ENCODE measurements at regions not wholly inside any gene's neighbourhood (a gene's known extent, or its start where the extent isn't known, plus 50 kb on each side); places are given as distances from the start of the nearest gene placed in this dataset.

DNA sequence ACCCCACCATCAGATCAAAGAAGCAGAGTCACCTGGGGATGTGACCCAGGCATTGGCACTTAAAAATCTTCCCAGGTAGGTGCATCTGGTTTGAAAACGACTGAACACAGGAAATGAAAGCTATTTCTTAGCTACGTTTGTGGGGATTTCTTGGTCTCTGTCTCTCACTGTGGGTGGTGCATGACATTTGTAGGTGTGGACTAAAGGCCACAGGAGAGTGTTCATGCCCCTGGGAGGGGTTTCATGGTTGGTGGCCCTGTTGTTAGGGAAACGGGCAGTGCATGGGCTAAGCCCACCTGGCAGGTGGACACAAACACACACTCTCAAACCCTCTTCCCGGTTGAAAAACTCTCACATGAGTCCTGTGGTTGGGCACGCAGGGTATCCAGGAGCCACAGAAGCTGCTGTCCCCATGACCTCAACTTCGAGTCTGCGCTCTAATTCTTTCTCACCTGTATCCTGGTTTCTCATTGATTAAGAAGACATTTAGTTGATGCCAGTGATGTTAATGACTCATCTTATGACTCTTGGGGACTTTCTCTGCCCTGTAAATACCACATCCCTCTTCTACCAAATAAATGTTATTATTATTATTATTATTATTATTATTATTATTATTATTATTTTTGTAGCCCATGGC is 119.4 kb downstream of the MRPS6 start:
- DNase-seq = no peak

DNA sequence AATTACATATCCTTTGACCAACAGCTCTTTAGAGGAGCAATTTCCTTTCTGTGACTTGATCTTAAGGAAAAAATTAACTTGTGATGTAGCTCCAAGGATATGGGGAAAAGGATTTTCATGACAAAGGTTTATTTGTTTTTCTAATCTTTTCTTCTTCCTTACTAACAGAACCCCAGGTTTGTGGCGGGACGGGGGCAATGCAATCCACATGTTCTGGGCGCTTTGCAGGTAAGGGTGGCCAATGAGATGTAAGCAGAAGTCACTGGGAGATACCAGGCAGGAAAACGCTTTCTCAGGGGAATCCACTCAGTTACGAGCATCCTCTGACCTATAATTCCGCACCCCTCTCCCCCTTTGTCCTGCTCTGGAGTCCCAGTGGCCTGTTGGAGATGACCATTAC is 122.0 kb downstream of the MRPS6 start:
- no peak for DNase-seq

- no peak for DNase-seq
These were observed 123.6 kb downstream of the MRPS6 start for GRCh38 chr21:34196996-34197395.

GRCh38 chr21:34197561-34197960 is 124.2 kb downstream of the MRPS6 start:
- no peak for DNase-seq

DNA sequence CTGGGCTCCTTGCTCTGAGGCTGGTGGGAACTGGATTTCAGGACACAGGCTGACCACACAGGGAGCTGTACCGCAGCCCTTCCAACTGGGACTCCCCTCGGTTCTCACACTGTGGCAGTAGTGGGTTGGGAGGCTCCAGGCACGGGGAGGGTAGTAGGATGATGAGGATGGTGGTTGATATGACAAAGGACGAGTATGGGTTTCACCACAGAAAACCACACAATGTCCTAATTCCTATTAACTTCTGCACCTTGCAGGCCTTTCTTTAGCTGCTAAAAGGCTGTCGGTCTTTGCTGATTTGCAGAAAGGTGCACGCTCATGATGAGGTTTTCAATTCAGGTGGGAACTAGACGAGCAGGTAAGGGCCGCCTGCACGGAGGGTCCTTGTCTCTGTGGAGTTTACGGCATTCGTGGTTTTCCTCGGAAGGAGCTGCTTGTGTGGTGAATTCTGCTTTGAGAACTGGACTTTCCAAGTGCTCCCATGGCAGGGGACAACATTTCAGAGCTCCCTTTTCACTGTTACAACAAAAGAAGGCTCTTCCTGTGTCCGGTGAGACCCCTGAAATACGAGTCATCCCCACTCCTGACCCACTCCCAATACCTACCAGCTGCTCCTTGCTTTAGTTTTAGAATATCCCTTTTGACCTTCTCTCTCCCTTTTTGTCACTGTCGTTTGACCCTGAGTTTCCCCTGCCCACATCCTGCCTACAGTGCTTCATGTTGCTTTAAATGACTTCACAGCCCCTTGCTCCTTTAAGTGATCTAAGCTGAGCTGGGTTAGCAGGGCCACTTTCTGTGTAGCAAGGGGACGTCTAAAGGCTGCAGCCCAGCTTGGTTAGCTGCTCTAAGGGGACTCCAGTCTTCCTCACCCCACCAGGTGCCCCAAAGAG is 125.1 kb downstream of the MRPS6 start:
- no peak for DNase-seq

- DNase-seq = no peak
These were observed 125.9 kb downstream of the MRPS6 start for GRCh38 chr21:34199121-34199910.

GRCh38 chr21:34200288-34200905 is 127.0 kb downstream of the MRPS6 start:
- no peak for DNase-seq

DNA sequence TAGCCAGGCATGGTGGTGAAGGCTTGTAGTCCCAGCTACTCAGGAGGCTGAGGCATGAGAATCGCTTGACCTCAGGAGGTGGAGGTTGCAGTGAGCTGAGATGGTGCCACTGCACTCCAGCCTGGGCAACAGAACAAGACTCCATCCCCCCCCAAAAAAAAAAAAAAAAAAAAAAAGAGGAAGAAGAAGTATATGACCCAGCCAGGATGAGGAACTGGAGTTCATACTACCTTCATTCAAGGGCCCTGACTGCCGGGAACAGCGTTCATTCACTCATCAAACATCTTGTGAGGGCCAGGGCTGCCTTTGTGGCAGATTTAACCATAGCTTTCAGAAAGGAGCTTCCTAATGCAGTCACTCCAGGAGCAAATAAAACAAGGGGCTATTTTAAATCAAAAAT is 127.6 kb downstream of the MRPS6 start:
- DNase-seq = no peak

- DNase-seq = peak in 1 of 2 experiments; percentile 25
These were observed 128.1 kb downstream of the MRPS6 start for GRCh38 chr21:34201481-34201858.

- DNase-seq = peak in 1 of 2 experiments; percentile 9
These were observed 129.4 kb downstream of the MRPS6 start for GRCh38 chr21:34202553-34203372.

GRCh38 chr21:34203851-34204420 is 130.6 kb downstream of the MRPS6 start:
- DNase-seq = no peak

GRCh38 chr21:34204481-34205439 is 131.4 kb downstream of the MRPS6 start:
- DNase-seq = peak; percentile 1 to 24

DNA sequence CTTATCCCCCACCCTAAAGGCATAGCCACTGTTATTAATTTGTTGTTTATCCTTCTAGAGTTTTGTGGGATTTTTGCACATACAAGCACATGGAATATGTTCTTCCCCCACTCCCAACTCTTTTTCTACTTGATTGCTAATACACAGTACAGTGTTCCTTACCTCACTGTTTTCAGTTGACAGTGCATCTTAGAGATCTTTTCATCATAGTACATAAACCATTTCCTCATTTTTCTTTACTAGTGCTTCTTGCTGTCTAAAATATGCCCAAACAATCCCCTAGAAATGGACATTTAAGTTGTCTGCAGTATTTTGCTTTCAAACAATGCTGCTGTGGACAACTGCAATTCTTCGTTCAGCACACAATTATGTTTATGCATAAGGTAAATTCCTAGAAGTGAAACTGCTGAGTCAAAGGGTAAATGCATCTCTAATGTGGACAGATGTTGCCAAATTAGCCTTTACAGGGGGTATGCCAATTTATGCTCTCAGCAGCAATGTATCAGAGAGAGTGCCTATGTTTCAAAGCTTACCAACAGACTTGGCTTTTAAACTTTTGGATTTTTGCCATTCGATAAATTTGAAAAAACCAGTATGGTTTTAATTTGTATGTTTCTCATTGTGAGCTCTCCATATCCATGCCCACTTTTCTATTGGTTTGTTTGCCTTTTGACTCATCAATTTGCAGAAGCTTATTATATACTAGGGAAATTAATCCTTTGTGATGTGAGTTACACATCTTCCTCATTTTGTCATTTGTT is 132.6 kb downstream of the MRPS6 start:
- peak in 1 of 2 experiments; percentile 10 for DNase-seq

GRCh38 chr21:34213959-34214358 is 140.6 kb downstream of the MRPS6 start:
- DNase-seq = no peak

- DNase-seq = no peak
These were observed 142.1 kb downstream of the MRPS6 start for GRCh38 chr21:34215501-34215900.

- DNase-seq = no peak
These were observed 142.7 kb downstream of the MRPS6 start for GRCh38 chr21:34215911-34216717.

DNA sequence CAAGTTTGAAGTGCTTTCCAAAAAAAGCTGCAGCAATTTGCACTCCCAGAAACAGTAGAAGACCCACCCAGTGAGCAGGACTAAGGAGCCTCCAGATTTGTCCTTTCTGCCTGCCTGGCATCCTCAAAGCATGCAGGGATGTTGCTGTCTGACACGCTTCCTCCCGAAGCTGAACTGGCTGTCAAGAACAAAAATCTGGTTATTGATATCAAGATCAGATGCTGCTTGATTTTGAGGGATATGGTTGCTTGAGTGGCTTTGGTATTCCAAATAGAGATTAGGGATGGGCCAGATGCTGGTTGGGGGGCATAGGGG is 143.3 kb downstream of the MRPS6 start:
- no peak for DNase-seq

GRCh38 chr21:34217263-34217662 is 143.9 kb downstream of the MRPS6 start:
- no peak for DNase-seq
